Ovary (tissue), 3 donors: ENCODE measurements at regions not wholly inside any gene's neighbourhood (a gene's known extent, or its start where the extent isn't known, plus 50 kb on each side); places are given as distances from the start of the nearest gene placed in this dataset.

Experiments
- CTCF ChIP-seq, 3 donors: fragments of 450-650 bp in 2 of 3; fragments of 200-600 bp in 1 of 3; IDR thresholded peaks; one replicate each; pipeline versions ENCODE4 v1.5.1 to v1.8.0; 2016 to 2022; ENCODE audit warnings: antibody characterized with exemption in 3 of 3, mild to moderate bottlenecking in 1 of 3
- POLR2A ChIP-seq: fragments of 450-650 bp; IDR thresholded peaks from one replicate; pipeline ENCODE4 v1.6.1; 2017; ENCODE audit warnings: antibody characterized with exemption, mild to moderate bottlenecking, moderate library complexity
- donor health status: DM: no; HTN: no; CAD: no.

- no peak for TF ChIP-seq CTCF (IDR thresholded peaks at IDR 0.05)
- no peak for TF ChIP-seq POLR2A
Observed at GRCh38 chr1:81453367-81453703, 347.4 kb upstream of the ADGRL2 start.
